HG02885 (cell line): ENCODE measurements at regions not wholly inside any gene's neighbourhood (a gene's known extent, or its start where the extent isn't known, plus 50 kb on each side); places are given as distances from the start of the nearest gene placed in this dataset.

ENCODE experiments used
- ATAC-seq: cut with Tn5 transposase; IDR thresholded peaks from one replicate; pipeline ENCODE4 v1.9.1; 2021; ENCODE audit warnings: mild to moderate bottlenecking; ENCODE audit not compliant: unreplicated experiment, poor library complexity

DNA sequence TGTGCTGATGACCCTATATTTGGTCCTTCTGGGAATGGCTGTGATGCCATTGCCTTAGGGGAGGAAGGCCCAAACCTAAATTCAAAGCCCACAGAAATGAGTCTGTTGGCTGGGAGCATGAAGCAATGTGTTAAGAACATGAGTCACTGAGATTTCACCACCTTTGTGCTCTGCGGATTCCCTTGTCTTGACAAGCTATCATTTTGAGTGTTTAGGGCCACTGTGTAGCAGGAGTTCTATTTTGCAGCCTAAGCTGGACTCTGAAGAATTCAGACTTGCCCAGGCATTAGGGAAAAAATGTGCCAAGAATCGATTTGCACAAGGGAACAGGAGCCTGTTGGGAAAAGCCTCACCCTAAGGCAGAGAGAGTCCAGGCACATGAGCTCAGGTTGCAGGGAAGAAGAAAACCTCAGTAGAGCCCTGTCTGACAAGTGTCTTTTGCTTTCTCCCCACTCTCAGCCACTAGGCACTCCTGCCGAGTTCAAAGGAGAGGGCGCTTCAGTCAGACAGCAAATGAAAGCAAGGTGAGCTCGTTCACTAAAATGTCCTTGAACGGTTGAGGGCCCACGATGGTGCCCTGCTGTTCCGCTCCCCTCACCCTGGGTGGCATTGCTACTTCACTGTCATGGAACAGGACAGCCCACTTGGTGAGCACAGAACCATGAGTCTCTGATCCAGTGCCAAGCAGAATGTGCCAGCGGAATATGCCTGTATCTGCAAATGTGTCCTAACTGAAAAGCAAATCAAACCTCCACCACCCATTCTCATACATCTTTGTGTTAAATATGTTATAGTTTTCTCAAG lies 93.6 kb downstream of the PRLHR start:
- ATAC-seq: no peak

DNA sequence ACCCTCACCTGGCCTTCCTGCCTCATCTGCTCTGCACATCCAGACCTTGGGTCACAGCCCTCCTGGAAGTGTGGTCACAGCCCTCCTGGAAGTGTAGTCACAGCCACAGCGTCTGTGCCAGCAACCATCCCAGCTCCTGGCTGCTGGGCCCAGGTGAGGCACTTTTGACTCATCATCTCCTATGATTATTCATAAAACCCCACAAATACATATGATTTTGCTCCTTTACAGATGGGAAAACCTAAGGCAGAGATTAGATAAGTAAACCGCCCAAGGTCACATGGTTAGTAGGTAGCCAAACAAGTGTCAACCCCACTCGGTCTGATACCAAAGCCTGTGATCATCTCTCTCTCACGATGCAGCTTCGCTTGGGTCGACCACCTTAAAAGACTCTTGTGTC lies 94.3 kb downstream of the PRLHR start:
- ATAC-seq: no peak

DNA sequence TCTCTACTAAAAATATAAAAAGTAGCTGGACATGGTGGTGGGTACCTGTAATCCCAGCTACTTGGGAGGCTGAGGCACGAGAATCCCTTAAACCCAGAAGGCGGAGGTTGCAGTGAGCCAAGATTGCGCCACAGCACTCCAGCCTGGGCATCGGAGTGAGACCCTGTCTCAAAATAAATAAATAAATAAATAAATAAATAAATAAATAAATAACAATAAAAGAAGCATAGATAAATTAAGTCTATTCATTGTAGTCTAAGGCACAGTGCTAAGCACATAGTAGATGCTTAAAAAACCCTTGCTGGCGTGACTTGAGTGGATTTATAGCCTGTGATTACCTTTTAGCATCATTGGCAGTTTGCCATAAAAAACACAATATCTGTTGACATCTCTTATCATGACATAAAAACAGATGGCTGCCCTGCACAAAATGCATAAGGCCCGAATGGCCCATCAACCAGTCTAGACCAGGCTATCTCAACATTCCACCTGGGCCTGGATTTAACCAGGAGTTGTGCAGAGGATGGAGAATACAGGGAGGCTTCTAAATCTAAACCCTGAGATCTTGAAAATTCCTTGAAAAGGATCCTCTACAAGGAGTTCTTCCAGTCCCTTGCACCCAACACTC lies 94.9 kb downstream of the PRLHR start:
- ATAC-seq: no peak

DNA sequence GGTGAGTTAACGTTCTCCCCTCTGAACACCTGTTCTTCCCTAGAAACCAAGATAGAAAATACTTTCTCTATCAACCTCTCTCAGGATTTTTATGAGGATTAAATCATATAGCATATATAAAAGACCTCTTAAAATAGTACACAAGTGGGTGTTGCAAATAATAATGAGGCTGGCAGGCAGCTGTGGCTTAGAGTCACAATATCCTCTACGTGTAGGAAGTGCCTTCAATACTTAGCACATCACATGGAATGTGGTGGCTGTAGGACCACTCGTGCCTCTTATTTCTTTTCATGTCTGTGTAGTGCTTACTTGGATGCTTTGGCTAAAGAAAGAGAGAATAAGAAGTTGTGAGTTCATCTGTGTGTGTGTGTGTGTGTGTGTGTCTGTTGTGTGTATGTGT lies 96.3 kb downstream of the PRLHR start:
- ATAC-seq: no peak

DNA sequence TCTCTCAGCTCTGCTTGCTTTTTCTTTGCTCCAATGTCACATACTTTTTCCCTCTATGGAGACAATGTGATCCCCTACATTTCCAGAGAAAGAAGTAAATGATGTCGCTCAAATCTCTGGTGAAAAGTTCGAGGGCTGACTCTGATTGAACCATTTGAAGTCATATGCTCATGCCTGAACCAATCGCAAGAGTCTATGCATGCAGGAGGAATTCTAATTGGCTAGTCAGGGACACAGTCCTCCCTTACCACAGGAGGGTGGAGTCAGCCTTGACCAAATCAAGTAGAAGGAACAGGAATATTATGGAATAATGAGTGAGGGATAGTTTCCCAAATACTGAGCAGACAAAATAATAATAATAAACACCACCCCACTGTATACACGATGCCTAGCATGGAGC lies 96.8 kb downstream of the PRLHR start:
- ATAC-seq: no peak

DNA sequence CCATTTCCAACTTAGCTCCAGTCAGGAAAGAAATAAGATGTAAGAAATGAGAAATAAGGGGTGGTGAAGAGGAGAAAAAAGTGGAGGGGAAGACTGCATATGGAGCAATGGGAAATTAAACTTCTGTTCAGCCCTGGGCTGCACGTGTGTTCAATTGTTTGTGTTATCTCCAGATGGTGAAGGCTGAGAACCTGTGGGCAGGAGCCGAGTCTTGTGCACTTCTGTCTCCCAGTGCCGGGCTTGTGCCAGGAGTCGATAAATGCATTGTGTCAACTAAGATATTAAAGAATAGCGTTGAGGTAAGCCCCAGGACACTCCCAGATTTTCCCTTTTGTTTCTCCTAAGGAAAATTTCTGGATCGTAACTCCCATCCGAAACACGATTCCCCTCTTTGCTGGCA lies 98.2 kb downstream of the PRLHR start:
- ATAC-seq: no peak

DNA sequence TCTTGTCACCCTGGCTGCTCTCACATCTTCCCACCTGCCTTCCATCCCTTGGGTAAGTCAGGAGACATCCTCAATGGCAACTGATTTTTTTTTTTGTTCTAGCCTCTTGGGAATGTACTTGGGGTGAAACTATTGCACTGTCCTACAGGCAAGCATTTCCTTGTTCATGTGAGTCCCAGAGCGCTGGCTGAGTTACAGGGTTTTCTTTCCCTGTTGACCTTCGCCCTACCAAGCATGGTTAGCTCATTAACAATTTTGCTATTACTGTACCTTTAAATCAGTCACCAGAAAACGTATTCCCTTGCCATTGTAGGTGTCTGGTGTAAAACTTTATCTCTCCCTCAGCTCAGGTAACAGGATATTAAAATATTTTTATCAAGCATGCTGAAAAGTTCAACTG lies 98.9 kb downstream of the PRLHR start:
- no peak for ATAC-seq

DNA sequence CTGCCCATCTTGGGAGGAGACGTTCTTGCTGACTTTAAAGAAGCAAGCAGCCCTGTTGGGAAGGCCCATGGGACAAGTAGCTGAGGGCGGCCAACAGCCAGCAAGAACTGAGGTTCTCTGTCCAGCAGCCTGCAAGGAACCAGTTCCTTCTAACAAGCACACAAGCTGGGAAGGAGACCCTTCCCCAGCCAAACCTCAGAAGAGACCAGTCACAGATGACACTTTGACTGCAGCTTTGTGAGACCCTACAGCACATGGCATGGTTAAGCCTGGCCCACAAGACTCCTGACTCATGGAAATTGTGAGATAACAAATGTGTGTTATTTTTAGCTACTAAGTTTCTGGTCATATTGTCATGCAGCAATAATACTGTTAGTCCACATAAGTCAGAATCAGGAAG lies 99.9 kb downstream of the PRLHR start:
- no peak for ATAC-seq

DNA sequence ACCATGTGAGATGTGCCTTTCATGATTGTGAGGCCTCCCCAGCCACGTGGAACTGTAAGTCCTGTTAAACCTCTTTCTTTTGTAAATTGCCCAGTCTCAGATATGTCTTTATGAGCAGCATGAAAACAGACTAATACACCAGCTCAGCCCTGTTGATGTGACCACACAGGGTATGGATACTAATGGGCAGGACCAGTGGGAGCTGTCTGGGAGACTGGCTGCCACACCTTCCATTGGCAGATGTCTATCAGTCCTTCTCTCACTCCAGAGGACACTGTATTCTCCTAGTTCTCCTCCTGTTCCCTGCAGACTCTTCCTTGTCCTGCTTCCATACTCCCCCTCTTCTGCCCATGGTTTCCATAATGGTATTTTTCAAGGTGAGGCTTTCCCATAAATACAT lies 104.4 kb downstream of the PRLHR start:
- no peak for ATAC-seq

DNA sequence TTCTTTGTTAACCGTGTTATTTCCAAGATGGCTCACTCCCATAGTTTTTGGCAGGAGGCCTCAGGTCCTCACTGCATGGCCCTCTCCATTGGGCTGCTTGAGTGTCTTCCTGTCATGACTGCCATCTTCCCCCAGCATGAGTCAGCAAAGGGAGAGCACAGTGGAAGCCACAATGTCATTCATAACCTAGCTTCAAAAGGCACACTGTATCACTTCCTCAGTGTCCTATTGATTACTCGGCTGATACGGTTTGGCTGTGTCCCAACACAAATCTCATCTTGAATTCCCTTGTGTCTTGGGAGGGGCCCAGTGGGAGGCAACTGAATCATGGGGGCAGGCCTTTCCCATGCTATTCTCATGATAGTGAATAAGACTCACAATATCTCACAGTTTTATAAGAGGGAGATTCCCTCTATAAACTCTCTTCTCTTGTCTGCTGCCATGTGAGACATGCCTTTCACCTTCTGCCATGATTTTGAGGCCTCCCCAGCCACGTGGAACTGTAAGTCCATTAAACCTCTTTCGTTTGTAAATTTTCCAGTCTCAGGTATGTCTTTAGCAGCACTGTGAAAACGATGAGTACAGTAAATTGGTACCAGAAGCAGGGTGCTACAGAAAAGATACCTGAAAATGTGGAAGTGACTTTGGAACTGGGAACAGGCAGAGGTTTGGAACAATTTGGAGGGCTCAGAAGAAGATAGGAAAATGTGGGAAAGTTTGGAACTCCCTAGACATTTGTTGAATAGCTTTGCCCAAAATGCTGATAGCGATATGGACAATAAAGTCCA lies 106.5 kb downstream of the PRLHR start:
- no peak for ATAC-seq

DNA sequence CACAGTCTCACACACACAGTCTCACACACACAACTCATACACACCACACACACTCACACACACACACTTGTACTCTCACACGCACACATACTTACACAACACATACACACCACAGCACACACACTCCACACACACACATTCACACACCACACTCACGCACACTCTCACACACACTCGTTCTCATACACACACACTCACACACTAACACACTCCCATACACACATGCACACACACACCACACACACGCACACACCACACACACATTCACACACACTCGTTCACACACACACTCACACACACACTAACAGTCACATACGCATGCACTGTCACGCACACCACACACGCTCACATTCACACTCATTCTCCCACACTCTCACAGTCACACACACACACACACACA lies 109.8 kb downstream of the PRLHR start:
- no peak for ATAC-seq

DNA sequence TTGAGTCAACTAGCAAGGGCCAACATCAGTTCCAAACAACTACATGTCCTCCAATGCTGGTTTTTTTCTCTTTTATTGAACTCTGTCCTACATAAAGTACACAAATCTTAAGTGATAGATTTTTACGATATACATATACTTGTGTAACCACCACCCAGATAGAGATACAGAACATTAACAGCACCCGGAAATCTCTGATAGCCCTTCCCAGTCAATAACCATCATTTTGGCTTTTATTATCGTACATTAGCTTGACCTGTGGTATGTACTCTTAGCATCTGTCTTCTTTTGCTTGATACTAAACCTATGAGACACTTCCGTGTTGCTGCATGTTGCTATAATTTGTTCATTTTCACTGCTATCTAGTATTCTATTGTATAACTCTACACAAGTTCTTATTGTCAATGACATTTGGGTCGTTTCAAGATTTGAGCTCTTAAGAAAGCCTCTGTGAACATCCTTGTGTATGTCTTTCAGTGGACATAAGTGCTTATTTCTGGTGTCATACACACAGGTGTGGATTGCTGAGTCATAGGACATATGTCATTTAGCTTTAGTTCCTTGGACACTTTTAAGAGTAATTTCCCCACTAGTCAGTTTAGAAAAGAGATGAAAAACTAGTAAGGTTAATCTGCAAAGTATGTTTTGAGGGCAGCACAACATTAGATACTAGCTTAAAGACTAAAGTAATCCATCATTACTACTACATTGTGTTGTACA lies 111.1 kb downstream of the PRLHR start:
- no peak for ATAC-seq

DNA sequence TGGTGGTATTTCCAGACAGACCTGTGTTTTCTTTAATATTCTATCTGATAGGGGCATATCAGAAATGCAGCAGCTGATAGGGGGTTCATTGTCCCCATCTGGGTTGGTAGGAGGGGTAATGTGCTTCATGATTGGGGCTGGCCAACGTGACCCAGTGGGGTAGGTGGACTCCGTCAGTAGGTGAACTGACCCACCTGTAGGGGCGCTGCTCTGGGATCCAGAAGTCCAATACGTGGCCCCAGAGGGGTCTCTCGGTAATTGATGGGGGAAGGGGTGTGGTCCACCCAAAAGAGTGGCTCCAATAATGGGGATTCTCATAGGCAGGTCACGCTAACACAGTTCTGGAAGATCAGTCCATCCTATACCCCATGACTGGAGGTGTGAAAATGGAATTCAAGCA lies 112.0 kb downstream of the PRLHR start:
- ATAC-seq: no peak

DNA sequence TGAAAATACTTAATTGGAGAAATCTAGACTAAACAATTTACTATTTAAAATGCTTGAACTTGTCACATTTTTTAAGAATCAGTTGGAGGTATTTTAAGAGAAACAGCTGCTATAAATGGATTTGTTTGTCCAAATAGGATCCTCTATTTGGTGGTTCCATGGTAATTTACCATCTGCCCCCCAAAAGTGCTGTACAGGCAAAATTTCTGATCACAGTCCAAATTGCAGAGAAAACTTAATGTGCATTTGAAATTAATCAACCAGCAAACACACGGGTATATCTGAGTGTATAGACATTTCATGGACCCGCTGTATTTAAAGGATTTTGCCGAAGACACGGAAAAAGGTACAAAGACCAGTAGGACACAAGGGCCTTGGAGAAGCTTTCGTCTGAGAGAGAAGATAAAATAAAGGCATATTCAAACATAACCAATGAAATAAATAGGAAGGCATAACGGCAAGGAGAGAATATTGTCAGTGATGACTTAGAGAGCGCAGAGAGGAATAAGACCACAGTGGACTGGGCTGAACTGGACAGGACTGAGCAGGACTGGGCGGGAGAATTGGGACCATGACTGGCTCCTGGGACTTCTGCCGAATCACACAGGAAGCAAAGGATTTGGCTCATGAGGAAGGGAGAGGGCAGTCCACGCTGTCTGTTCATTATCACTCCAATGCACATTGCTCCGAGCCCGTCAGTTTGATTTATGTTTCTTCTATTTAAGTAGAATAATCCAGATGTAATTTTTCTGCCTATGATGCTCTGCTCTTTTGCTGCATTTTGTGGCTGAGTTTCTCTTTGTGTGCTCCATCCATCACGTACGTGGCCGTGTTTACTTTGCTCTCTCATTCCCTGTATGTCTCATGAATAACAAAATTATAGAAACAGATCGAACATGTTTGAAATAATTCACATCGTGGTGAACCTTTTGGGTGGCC lies 112.8 kb downstream of the PRLHR start:
- ATAC-seq: no peak

DNA sequence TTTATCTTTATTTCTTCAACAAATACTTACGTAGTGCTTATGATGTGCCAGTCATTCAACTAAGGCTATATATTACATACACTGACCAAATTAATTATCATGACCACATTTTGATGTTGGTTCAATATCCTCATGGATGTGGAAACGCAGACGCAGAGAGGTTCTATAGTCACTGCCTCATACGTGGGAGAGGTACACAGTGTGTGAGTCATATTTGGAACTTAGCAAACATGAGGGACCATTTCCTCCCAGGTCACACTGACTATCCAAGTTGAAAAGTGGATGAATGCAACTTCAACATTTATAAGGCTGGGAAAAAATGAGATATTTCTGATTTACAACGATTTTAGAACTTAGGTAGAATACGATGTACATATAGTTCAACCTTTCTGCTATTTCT lies 113.6 kb downstream of the PRLHR start:
- no peak for ATAC-seq

DNA sequence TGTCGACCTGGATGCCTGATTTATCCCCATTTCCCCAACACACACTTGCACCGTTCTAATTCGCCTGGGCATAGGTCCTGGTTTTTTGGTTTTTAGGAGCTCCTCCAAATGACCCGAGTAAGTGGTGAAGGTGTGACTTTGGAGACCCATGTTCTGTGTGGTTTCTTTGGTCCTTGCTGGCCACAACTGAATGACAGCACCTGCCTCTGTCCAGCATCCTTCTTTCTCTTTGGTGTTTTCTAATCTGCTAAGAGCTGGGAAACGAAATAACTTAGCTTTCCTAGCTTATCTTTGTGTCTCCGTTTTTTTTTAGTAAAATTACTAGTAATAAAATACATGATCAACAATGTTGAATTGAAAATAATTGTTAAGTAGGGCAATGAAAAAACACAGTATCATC lies 120.2 kb downstream of the PRLHR start:
- ATAC-seq: no peak

DNA sequence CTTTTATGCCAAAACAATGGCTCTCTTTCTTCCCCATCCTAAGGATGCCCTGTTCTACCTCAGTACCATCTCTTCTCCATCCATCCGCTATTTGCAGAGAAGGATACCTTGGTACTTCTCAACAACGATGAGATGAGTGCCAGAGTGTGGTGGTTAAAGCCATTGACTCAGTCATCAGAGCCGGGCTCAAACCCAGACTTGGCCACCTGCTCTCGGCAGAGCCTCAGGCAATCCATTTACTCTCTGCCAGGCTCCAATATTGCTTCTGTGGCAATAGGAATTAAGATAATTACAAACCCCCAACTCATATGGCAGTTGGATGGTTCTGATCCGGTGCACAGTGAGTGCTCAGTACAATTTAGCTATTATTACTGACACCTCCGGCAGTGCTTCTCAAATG lies 121.3 kb downstream of the PRLHR start:
- no peak for ATAC-seq

DNA sequence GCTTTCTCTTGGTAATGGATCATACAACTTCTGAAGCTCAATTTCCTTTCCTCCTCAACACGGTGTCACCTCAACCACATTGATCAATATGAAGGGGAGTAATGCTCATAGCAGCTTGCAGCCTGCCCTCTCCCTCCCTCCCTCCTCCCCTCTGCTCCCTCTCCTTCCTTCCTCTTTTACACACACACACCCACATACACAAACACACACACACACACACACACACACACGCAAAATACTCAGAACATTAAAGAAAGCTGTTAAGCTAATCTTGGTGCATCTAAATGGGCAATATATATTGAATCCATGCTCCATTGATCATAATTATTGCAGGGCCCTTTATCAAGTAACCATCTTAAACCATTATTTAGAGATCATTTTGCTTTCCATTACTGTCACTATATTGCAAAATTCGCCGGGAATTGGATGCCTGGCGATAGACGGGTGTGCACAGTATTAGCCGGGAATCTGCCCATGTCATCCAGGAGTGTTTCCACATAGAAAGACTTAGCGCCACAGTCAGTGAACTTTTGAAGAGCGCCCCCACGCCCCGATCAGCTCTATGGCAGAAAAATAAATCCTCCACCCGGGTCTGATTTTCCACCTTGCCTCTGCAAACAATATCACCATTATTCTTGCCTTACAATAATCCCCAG lies 122.0 kb downstream of the PRLHR start:
- no peak for ATAC-seq
